K562 (cell line): ENCODE measurements at regions not wholly inside any gene's neighbourhood (a gene's known extent, or its start where the extent isn't known, plus 50 kb on each side); places are given as distances from the start of the nearest gene placed in this dataset.

Experiments used
- ARNT ChIP-seq, 2 experiments: fragments of 450-650 bp; IDR thresholded peaks; 2 replicates each; pipeline ENCODE4 v1.6.1; 2016; ENCODE audit warnings: mild to moderate bottlenecking in 1 of 2
- CREB5 ChIP-seq: fragments of 250-450 bp; sonication (Bioruptor Pico); IDR thresholded peaks from 2 replicates; pipeline ENCODE4 v1.5.0; 2020; ENCODE audit warnings: mild to moderate bottlenecking
- FOXJ2 ChIP-seq: fragments of 200-800 bp; sonication (Bioruptor generic); IDR thresholded peaks from 2 replicates; pipeline ENCODE4 v1.6.1; 2016; ENCODE audit warnings: missing genetic modification characterization, missing compliant biosample characterization
- KDM5B ChIP-seq: fragments of 200-600 bp; sonication (generic); IDR thresholded peaks from 2 replicates; pipeline ENCODE4 v1.6.1; 2012; ENCODE audit warnings: low read depth, mild to moderate bottlenecking, moderate library complexity, low read length, control low read depth, inconsistent platforms; ENCODE audit not compliant: insufficient replicate concordance
- MEF2D ChIP-seq: conservative IDR thresholded peaks from 2 replicates; pipeline ENCODE4 v1.6.1; 2016; ENCODE audit warnings: low read depth, missing genetic modification characterization, missing compliant biosample characterization
- NR3C1 ChIP-seq: sonication (generic); formaldehyde crosslinking; IDR thresholded peaks from 2 replicates; pipeline ENCODE4 v1.8.1; 2022; ENCODE audit warnings: missing genetic modification reagents
- POLR3A ChIP-seq: IDR thresholded peaks from 2 replicates; pipeline ENCODE4 v1.6.1; 2011; ENCODE audit warnings: borderline replicate concordance, mild to moderate bottlenecking, moderate library complexity; ENCODE audit not compliant: insufficient read length, insufficient read depth; ENCODE audit errors: extremely low read depth
- RB1 ChIP-seq: fragments of 450-650 bp; IDR thresholded peaks from 2 replicates; pipeline ENCODE4 v1.6.1; 2017; ENCODE audit warnings: low read depth, mild to moderate bottlenecking
- SRF ChIP-seq, 2 experiments: fragments of 250-450, 450-650 bp in 1 of 2; sonication (Bioruptor Pico) in 1 of 2; sonication (generic) in 1 of 2; formaldehyde crosslinking; IDR thresholded peaks; 2 replicates each; pipeline versions ENCODE4 v1.5.0 to v1.5.1; 2020 to 2022; ENCODE audit warnings: mild to moderate bottlenecking in 1 of 2, missing genetic modification reagents in 1 of 2
- SRSF3 ChIP-seq: fragments of 200-400 bp; formaldehyde crosslinking; IDR thresholded peaks from 2 replicates; pipeline ENCODE4 v1.6.1; 2016; ENCODE audit warnings: mild to moderate bottlenecking, low read length, moderate library complexity; ENCODE audit not compliant: insufficient read depth
- TFAM ChIP-seq: fragments of 250-450 bp; sonication (Bioruptor Pico); conservative IDR thresholded peaks from 2 replicates; pipeline ENCODE4 v1.5.0; 2021; ENCODE audit warnings: mild to moderate bottlenecking, moderate library complexity
- XRCC5 ChIP-seq: fragments of 200-400 bp; formaldehyde crosslinking; IDR thresholded peaks from 2 replicates; pipeline ENCODE4 v1.6.1; 2017; ENCODE audit warnings: low read depth, mild to moderate bottlenecking, low read length
- ZBTB34 ChIP-seq: fragments of 250-450 bp; sonication (Bioruptor Pico); IDR thresholded peaks from 2 replicates; pipeline ENCODE4 v1.8.0; 2021; ENCODE audit warnings: mild to moderate bottlenecking, moderate library complexity
- ZNF384 ChIP-seq: IDR thresholded peaks from 2 replicates; pipeline ENCODE4 v1.6.1; 2012; ENCODE audit warnings: low read depth, low read length, improper control_type of control experiment
- ZZZ3 ChIP-seq: fragments of 450-650 bp; IDR thresholded peaks from 2 replicates; pipeline ENCODE4 v1.6.1; 2016; ENCODE audit warnings: antibody characterized with exemption, mild to moderate bottlenecking, moderate library complexity
- TF ChIP-seq, protein P1 (sequence below): fragments of 250-450 bp; sonication (Bioruptor Pico); IDR thresholded peaks from 2 replicates; pipeline ENCODE4 v1.4.0; 2020; ENCODE audit warnings: mild to moderate bottlenecking, moderate library complexity
- TF ChIP-seq, protein P2 (sequence below): fragments of 450-650 bp; IDR thresholded peaks from 2 replicates; pipeline ENCODE4 v1.6.1; 2018; ENCODE audit warnings: mild to moderate bottlenecking, low read depth; ENCODE audit not compliant: partially characterized antibody
- TF ChIP-seq, protein P3 (sequence below): fragments of 250-450 bp; sonication (Bioruptor Pico); IDR thresholded peaks from 2 replicates; pipeline ENCODE4 v1.4.0; 2020; ENCODE audit warnings: mild to moderate bottlenecking, moderate library complexity

DNA sequence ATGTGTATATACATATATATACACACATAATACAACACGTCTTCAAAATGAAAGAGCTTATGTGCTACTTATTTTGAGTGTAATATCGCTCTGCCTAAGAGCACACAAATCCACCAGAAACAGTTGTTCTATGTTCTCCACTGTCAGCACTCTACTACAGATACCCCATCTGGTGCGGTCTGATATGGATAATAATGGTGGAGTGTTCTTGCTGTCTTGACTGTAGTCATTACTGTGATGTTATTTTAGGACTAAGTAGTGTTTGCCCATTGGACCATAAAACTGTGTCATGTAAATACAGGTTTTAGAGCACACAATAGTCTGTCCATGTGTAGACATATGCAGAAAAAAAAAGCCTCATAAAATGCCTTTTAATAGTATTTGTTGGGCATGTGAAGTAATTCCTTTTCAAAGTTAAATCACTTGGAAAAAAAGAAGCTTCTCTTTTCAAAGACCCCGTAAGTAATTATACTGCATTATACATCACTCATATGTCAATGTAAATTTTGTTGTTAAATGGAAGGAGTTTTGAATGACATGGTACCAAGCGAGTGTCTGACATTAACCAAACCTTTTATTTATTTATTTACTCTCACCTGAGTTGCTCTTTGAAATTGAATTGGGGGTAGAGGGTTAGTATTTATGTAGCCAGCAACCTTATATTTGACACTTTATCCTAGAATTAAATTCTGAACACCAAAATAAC lies 1249.2 kb upstream of the ZEB2 start (continued):
- peak; percentile 52; the same call in 1 of the 2 replicates for TF ChIP-seq FOXJ2 (tag)
- TF ChIP-seq KDM5B, result no peak
- TF ChIP-seq, protein P1, sequence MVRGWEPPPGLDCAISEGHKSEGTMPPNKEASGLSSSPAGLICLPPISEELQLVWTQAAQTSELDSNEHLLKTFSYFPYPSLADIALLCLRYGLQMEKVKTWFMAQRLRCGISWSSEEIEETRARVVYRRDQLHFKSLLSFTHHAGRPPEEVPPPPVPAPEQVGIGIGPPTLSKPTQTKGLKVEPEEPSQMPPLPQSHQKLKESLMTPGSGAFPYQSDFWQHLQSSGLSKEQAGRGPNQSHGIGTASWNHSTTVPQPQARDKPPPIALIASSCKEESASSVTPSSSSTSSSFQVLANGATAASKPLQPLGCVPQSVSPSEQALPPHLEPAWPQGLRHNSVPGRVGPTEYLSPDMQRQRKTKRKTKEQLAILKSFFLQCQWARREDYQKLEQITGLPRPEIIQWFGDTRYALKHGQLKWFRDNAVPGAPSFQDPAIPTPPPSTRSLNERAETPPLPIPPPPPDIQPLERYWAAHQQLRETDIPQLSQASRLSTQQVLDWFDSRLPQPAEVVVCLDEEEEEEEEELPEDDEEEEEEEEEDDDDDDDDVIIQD (CRISPR knock-in tag), result no peak
- 0 out of 4 replicates have a peak, but pooled peaks of 1 of the 2 experiments have one; percentile 50 for TF ChIP-seq ARNT (IDR thresholded peaks at IDR 0.05)
- no peak for TF ChIP-seq ZZZ3
- no peak for TF ChIP-seq SRSF3
- TF ChIP-seq ZNF384, result 0 out of 2 replicates have a peak, but pooled peaks have one; percentile 11
- TF ChIP-seq XRCC5, result no peak
- no peak for TF ChIP-seq SRF (CRISPR knock-in tag; IDR thresholded peaks at IDR 0.05)
- no peak for TF ChIP-seq TFAM (CRISPR knock-in tag)
- TF ChIP-seq RB1, result no peak
- TF ChIP-seq, protein P2, sequence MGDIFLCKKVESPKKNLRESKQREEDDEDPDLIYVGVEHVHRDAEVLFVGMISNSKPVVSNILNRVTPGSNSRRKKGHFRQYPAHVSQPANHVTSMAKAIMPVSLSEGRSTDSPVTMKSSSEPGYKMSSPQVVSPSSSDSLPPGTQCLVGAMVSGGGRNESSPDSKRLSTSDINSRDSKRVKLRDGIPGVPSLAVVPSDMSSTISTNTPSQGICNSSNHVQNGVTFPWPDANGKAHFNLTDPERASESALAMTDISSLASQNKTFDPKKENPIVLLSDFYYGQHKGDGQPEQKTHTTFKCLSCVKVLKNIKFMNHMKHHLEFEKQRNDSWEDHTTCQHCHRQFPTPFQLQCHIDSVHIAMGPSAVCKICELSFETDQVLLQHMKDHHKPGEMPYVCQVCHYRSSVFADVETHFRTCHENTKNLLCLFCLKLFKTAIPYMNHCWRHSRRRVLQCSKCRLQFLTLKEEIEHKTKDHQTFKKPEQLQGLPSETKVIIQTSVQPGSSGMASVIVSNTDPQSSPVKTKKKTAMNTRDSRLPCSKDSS, result no peak
- TF ChIP-seq POLR3A, result no peak
- 0 out of 2 replicates have a peak, but pooled peaks have one; percentile 33 for TF ChIP-seq MEF2D (tag)
- TF ChIP-seq, protein P3, sequence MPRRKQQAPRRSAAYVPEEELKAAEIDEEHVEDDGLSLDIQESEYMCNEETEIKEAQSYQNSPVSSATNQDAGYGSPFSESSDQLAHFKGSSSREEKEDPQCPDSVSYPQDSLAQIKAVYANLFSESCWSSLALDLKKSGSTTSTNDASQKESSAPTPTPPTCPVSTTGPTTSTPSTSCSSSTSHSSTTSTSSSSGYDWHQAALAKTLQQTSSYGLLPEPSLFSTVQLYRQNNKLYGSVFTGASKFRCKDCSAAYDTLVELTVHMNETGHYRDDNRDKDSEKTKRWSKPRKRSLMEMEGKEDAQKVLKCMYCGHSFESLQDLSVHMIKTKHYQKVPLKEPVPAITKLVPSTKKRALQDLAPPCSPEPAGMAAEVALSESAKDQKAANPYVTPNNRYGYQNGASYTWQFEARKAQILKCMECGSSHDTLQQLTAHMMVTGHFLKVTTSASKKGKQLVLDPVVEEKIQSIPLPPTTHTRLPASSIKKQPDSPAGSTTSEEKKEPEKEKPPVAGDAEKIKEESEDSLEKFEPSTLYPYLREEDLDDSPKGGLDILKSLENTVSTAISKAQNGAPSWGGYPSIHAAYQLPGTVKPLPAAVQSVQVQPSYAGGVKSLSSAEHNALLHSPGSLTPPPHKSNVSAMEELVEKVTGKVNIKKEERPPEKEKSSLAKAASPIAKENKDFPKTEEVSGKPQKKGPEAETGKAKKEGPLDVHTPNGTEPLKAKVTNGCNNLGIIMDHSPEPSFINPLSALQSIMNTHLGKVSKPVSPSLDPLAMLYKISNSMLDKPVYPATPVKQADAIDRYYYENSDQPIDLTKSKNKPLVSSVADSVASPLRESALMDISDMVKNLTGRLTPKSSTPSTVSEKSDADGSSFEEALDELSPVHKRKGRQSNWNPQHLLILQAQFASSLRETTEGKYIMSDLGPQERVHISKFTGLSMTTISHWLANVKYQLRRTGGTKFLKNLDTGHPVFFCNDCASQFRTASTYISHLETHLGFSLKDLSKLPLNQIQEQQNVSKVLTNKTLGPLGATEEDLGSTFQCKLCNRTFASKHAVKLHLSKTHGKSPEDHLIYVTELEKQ (CRISPR knock-in tag), result no peak
- TF ChIP-seq CREB5 (CRISPR knock-in tag), result no peak
- TF ChIP-seq ZBTB34 (CRISPR knock-in tag), result no peak
- TF ChIP-seq NR3C1 (CRISPR knock-in tag), result no peak
